ELF-1 (cell line): ENCODE measurements at regions not wholly inside any gene's neighbourhood (a gene's known extent, or its start where the extent isn't known, plus 50 kb on each side); places are given as distances from the start of the nearest gene placed in this dataset.
"Not testable (repeated sequence)": the region's sequence is repeated elsewhere in the genome, so short reads cannot be mapped to it uniquely, and the experiment has no call there.

Experiments
- DNase-seq: peaks from one replicate; pipeline ENCODE4 v3.0.0-alpha.2; 2016; ENCODE audit warnings: low read depth, low spot score

DNA sequence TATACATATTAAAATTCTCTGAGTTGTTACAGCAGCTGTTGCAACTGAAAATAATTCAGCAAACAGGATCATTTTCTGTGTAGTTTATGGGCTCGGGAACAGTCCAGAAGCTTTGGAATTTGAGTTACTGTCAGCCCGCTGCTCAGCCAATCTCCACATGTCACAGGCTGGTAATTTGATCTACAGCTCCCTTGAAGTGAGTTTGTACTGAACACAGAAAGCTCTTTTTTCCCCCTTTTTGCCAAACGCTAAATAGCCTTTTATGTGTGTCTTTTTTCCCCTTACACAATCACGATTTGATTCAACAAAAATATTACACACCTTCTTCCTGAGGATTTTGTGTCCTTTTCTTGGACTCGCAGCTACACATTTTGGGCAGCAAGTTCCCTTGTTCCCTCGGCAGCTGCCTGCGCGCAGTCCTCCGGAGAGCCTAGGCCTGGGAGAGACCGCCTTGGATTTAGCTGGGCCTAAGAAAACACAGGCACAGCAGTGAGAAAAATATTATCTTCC is 371.4 kb downstream of the KCNRG start:
- peak; percentile 80 for DNase-seq

GRCh38 chr13:50387051-50387581 is 371.9 kb downstream of the KCNRG start:
- DNase-seq, result peak; percentile 85

DNA sequence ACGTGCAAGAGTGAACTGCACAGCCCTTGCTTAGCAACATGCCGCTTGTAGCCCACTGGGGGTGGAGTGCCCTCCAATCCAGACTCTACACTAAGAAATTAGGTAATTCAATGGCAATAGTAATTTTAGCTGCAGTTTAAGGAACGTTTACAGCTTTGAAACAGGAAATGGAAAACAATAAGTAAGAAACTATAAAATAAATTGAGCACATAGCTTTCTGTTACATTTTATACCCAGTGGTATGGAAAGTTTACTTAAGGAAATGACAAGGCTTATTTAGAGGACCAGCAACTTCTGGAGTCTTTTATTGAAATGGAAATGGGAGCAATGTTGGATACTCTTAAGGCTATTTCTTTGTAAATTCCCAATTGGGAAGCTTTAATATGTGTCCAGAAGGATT is 373.2 kb downstream of the KCNRG start:
- DNase-seq, result no peak

DNA sequence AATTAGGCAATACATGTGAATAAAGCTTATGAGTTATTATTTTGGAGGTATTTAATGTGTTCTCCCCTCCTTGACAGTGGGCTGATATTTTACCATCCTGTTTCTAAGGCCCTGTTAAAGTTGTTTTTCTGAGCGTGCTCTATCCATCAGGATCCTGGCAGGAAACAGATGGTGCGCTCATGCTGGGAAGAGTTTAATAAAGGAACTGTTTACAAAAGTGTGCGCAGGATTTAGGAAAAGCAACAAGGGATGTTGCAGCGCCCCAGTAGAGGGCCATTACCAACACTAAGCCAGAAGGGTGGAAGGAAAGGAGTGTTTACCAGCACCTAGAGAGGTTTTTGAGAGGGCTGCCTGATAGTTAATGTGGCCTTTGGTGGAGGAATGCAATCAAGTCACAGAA is 374.5 kb downstream of the KCNRG start:
- DNase-seq, result peak; percentile 24

DNA sequence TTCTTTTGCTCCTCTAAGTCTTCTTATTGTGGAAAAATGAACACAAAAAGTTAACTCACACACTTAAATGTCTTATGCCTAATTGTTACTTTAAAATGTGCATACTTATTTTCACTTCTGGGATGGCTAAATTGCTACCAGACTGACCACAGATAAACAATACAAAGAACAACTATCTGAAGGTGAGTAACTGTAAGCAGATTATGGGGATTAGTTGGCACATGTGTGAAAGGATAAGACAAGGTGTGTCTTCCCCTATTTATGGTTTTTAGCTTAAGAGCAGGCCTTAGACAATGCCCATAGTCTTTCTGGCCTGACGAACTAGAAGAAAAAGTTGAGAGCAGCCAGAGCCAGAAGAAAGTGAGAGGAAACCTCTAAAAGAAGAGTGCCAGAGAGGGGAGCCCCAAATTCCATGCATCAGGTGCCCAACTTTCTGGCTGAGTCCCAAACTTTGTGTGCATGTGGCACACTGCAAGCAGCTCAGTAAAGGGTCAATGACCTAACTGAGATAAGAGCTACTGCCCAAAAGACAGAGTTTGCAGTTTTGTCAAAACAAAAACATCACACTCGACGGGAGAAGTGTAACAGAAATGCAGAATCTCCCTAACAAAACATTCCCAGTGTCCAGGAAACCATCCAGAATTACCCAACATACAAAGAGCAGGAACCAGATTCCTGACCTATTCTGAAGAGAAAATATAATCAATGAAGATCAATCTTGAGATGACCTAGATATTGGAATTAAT is 375.4 kb downstream of the KCNRG start:
- DNase-seq, result no peak

GRCh38 chr13:50392977-50393376 is 377.7 kb downstream of the KCNRG start:
- DNase-seq, result no peak

- DNase-seq, result peak; percentile 56
These were observed 378.4 kb downstream of the KCNRG start for GRCh38 chr13:50393628-50394027.

DNA sequence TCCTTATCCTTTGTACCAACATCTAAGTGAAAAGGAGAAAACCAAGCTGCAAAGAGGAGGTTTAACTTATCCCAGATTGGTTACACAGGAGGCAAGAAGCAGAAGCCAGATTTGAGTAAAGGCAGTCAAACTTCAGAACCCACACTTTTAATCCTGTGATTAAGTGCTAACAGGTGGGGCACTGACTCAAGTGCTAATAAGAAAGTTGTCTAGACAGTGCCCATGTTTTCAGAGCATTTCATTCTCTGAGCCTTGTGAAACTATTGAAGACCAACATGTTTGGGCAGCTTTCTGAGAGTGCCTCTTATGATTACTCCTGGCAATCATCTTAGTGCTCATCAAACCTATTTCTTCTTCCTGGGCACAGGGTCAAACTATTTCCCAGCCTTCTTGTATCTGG is 380.8 kb downstream of the KCNRG start:
- no peak for DNase-seq

DNA sequence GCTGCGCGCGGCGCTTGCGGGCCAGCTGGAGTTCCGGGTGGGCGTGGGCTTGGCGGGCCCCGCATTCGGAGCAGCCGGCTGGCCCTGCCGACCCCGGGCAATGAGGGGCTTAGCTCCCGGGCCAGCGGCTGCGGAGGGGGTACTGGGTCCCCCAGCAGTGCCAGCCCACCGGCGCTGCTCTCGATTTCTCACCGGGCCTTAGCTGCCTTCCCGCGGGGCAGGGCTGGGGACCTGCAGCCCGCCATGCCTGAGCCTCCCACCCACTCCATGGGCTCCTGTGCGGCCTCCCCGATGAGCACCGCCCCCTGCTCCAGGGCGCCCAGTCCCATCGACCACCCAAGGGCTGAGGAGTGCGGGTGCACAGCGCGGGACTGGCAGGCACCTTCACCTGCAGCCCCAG is 381.4 kb downstream of the KCNRG start:
- DNase-seq, result not testable (repeated sequence)

DNA sequence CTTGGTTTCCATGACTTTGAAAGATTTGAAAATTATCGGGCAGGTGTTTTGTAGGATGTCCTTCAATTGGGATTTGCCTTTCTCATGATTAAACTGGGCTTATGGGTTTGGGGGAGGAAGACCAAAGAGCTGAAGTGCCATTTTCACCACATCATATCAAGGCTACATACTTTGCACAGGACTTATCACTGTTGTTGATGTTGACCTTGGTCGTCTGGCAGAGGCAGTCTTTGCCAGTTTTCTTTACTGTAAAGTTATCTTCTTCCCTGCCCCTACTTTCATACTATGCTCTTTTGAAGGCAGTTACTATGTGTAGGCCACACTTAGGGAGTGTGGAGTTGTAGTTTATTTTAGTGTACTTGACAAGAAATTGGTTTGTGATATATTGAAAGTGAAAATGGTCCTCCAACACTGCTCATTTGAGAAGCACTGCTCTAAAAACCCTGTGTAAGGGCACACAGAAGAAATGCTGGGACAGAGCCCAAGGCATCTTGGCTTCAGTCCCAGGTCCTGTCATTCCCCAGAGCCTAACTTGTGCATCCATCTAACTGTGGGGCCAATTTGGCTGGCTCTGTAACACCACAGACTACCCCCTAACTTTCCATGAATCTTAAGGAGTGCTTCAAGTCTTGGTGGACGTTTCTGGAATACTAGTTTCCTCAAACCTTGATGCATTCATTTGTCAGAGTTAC is 384.9 kb downstream of the KCNRG start:
- DNase-seq, result no peak

DNA sequence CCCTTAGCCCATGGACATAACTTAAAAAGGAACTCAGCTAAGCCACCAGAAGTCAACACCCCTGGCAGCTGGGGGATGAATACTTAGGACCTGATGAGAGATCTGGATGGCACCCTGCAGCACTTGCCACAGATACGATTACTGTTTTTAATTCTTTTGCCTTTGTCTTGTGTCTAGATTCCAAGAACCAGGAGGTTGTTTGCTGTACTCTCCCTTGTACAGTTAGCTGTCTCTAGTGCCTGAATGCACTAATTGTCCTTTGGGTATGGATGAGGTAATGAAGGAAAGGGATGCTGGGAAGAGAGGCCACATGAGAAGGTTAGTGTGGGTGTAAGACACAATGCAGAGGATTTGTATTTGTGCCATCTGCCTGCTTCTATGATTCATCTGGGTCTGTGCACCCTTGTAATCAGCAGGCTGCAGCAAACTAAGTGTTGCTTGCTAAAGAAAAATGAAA is 385.8 kb downstream of the KCNRG start:
- no peak for DNase-seq

DNA sequence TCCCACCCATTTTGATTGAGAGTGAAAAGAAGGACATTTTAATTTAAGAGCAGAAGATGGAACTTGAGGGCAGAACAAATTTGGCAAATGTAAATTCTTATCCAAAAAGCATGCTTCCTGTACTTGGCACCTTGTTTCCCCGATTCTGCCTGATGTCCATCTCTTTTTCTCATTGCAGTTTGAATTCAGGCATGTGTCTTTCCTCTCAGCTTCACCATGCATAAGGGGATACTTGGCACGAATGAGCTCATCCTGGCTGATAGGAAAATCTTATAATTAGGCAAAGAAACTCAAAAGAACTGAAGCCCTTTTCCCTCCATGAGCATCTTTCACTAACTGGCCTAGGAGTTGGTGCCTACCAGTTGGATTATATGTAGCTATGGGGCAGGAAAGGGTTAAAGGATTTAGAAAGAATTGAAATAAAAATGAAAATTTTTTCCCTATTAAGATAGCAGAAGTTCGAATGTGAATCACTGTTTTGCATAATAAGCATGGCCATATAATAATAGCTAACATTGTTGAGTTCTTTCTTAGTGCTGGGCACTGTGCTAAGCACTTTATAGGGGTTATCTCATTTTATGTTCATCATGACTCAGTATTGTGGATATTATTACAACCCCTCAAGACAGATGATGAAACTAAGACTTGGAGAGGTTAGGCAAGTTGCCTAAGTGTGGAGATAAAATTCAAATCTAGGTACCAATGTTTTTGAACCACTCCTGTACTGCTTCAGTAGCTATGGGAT is 386.6 kb downstream of the KCNRG start:
- no peak for DNase-seq

DNA sequence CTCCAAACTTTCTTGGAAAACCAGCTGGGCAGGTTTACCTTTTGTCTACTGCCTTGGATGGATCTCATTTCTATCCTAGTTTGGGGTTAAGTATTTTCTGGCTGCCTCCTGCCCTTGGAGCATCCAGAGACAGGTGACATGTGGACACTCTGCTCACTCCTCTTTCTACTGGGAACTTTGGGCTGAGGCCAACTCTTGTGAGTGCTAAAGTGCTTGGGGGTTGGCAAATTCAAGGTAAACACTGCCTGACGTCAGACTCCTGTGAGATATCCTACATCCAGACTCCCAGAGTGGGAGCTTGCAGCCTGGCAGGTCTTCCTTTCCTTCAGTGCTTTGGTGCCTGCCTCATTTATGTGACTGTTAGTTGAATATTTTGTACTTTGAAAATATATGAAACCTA is 388.1 kb downstream of the KCNRG start:
- DNase-seq, result peak; percentile 10

DNA sequence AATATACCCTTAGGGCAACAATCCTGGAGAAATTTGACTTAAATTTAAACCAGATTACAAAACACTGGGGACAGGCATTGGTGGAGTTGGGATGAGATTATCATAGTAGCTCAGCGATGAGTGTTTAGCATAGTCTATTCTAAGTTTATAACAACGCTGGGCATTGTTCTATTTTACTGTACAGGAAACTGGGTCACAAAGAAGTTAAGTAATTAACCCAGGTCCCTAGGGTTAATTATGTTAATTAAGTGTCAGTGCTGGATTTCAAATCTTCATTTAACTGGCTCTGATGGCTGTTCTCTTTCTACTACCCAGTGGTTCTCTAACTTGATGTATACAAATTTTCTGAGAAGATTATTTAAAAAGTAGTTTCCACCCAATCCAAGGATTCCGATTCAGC is 388.9 kb downstream of the KCNRG start:
- DNase-seq, result no peak

DNA sequence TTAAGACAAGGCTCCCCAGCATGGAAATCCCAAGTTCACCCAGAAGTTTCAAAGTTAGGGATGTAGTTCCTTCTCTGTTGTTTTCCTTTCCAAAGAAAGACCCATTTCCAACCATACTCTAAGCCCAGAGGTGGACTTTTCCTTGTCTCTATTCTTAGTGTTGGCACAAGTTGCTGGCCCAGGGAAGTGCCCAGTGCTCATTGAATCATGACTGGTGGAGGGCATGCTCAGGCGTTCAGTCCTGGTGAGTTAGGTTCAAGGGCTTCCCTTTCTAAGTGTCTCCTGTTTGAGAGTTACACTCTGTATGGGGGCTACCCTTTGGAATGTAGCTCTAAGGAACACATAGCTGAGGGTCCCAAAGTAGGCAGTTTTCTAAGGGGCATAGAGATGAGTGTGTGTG is 389.5 kb downstream of the KCNRG start:
- DNase-seq, result no peak

GRCh38 chr13:50406831-50407230 is 391.6 kb downstream of the KCNRG start:
- DNase-seq, result no peak

DNA sequence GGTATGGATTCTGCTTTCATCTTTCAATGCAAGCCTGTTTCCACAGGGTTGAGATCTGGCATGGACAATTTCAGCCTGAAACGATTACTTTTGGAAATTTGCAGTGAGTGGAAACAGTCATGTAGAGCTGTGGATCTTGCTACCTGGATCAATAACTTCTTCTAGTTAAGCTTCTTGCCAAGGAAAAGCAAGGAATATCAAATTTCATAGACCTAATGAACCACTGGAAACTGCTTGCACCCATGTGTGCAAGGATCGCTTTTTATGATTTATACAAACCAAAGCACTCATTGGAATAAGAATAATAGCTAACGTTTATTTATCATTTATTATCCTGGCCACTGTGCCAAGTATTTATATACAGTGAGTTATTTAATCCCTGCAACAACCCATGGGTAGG is 392.8 kb downstream of the KCNRG start:
- no peak for DNase-seq

DNA sequence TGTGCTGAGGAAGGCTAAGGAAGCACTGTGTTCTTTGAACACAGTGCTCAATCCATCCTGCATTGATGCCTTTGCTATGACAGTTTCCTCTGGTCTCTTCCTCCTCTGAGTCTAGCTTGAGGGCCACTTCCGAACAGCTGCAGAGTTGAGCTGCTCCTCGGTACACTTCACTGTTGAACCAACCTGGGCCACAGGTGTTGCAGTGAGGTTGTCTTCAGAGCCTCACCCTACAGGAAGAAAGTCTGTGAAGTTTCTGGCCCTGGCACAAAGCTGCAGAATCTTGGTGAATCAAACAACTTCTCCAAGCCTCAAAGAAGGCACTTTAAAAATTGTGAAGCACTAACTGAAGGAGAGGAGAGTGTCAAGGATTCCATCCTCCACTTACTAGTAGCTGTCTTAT is 394.0 kb downstream of the KCNRG start:
- DNase-seq, result no peak

DNA sequence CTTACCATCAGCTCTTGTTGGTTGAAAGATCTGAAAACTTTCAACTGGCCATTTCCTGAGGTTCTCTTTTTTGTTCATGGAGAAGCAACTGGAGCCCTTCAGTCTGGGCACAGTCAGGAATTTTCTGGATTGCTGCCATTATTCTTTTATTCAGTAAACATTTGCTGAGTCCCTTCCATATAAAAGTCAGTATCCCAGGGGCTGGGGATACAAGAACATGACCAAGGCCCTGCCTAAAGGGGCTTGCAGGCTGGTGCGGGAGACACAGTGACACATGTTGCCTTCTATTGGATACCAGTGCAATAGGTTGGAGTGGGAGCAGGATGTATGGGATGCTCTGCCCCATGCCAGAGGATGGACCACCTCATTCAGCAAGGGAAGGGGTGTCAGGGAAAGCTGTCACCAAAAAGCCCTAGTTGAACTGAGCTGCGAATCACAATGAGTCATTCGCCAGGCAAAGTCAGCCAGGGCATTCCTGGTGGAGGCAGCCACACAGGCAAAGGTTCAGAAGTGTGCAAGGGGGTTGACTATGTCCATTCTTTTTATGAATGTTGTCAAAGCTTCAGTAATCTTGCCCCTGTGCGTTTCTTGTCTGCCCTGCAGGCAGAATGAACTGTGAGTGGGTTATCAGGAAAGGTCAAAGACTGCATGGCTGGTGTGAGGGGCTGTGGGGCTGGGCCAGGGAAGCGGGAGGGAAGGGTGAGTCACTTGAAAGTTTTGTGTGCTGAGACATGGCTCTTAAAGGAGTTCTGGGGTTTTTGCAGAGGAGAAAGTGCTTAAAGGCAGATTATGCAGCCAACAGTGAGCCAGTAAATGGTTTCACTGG is 395.9 kb downstream of the KCNRG start:
- peak; percentile 85 for DNase-seq

- DNase-seq, result no peak
These were observed 396.9 kb downstream of the KCNRG start for GRCh38 chr13:50412046-50412617.

DNA sequence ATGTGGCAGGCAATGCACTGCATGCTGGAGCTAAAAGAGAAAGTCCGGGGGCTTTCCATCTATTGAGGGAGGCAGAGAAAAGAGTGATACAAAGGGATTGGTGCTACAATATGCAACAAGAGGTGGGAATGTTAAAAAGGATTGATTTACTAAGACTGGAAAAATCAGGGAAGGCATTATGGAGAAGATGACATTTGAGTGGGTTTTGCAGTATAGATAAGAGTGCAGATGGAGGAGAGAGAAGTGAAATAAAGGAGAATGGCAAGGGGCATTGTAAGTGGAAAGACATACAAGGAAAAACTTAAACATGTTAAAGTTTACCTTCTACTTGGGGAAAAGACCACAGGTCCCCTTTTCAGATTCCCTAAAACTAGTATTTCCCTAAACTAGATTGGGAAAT is 399.4 kb downstream of the KCNRG start:
- DNase-seq, result no peak
